H1 (cell line): ENCODE measurements at regions not wholly inside any gene's neighbourhood (a gene's known extent, or its start where the extent isn't known, plus 50 kb on each side); places are given as distances from the start of the nearest gene placed in this dataset.

Experiments
- BRCA1 ChIP-seq: IDR thresholded peaks from 2 replicates; pipeline ENCODE4 v1.6.1; 2012; ENCODE audit warnings: low read depth, low read length, improper control_type of control experiment
- JUN ChIP-seq: IDR thresholded peaks from 2 replicates; pipeline ENCODE4 v1.6.1; 2011; ENCODE audit warnings: low read depth, mild to moderate bottlenecking, improper control_type of control experiment, low read length
- KDM5A ChIP-seq: fragments of 200-600 bp; IDR thresholded peaks from 2 replicates; pipeline ENCODE4 v1.7.1; 2012; ENCODE audit warnings: mild to moderate bottlenecking, low read length, inconsistent platforms, mixed read lengths
- SIN3A ChIP-seq, 2 experiments: IDR thresholded peaks in 1 of 2; conservative IDR thresholded peaks in 1 of 2; 2 replicates each; pipeline ENCODE4 v1.6.1; 2011 to 2012; ENCODE audit warnings: low read length in 2 of 2, improper control_type of control experiment in 1 of 2, low read depth in 1 of 2, mild to moderate bottlenecking in 1 of 2
- TF ChIP-seq, protein P1 (sequence below): fragments of 300-600 bp; sonication (generic); IDR thresholded peaks from 2 replicates; pipeline ENCODE4 v1.7.1; 2012; ENCODE audit warnings: low read length, moderate library complexity, mild to moderate bottlenecking, inconsistent platforms; ENCODE audit not compliant: insufficient replicate concordance

DNA sequence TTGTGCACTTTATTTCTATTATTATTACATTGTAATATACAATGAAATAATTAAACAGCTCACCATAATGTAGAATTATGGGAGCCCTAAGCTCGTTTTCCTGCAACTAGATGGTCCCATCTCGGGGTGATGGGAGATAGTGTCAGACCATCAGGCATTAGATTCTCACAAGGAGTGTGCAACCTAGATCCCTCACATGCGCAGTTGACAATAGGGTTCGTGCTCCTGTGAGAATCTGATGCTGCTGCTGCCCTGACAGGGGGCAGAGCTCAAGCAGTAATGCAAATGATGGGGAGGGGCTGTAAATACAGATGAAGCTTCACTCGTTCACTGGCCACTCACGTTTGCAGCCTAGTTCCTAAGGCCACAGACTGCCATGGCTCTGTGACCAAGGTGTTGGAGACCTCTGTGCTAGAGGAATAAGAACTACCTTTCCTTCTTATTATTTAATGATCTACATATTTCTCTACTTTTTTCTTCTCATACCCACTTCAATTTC, 492.9 kb upstream of the INTU start (continued):
- TF ChIP-seq SIN3A (conservative IDR thresholded peaks at IDR 0.05 in 1 of 2, IDR thresholded peaks at IDR 0.05 in 1 of 2; ENCODE audit: low read depth in 1 of 2, low read length in 2 of 2) (no peak), KDM5A (no peak), BRCA1 (no peak), JUN (no peak)
- TF ChIP-seq, protein P1, sequence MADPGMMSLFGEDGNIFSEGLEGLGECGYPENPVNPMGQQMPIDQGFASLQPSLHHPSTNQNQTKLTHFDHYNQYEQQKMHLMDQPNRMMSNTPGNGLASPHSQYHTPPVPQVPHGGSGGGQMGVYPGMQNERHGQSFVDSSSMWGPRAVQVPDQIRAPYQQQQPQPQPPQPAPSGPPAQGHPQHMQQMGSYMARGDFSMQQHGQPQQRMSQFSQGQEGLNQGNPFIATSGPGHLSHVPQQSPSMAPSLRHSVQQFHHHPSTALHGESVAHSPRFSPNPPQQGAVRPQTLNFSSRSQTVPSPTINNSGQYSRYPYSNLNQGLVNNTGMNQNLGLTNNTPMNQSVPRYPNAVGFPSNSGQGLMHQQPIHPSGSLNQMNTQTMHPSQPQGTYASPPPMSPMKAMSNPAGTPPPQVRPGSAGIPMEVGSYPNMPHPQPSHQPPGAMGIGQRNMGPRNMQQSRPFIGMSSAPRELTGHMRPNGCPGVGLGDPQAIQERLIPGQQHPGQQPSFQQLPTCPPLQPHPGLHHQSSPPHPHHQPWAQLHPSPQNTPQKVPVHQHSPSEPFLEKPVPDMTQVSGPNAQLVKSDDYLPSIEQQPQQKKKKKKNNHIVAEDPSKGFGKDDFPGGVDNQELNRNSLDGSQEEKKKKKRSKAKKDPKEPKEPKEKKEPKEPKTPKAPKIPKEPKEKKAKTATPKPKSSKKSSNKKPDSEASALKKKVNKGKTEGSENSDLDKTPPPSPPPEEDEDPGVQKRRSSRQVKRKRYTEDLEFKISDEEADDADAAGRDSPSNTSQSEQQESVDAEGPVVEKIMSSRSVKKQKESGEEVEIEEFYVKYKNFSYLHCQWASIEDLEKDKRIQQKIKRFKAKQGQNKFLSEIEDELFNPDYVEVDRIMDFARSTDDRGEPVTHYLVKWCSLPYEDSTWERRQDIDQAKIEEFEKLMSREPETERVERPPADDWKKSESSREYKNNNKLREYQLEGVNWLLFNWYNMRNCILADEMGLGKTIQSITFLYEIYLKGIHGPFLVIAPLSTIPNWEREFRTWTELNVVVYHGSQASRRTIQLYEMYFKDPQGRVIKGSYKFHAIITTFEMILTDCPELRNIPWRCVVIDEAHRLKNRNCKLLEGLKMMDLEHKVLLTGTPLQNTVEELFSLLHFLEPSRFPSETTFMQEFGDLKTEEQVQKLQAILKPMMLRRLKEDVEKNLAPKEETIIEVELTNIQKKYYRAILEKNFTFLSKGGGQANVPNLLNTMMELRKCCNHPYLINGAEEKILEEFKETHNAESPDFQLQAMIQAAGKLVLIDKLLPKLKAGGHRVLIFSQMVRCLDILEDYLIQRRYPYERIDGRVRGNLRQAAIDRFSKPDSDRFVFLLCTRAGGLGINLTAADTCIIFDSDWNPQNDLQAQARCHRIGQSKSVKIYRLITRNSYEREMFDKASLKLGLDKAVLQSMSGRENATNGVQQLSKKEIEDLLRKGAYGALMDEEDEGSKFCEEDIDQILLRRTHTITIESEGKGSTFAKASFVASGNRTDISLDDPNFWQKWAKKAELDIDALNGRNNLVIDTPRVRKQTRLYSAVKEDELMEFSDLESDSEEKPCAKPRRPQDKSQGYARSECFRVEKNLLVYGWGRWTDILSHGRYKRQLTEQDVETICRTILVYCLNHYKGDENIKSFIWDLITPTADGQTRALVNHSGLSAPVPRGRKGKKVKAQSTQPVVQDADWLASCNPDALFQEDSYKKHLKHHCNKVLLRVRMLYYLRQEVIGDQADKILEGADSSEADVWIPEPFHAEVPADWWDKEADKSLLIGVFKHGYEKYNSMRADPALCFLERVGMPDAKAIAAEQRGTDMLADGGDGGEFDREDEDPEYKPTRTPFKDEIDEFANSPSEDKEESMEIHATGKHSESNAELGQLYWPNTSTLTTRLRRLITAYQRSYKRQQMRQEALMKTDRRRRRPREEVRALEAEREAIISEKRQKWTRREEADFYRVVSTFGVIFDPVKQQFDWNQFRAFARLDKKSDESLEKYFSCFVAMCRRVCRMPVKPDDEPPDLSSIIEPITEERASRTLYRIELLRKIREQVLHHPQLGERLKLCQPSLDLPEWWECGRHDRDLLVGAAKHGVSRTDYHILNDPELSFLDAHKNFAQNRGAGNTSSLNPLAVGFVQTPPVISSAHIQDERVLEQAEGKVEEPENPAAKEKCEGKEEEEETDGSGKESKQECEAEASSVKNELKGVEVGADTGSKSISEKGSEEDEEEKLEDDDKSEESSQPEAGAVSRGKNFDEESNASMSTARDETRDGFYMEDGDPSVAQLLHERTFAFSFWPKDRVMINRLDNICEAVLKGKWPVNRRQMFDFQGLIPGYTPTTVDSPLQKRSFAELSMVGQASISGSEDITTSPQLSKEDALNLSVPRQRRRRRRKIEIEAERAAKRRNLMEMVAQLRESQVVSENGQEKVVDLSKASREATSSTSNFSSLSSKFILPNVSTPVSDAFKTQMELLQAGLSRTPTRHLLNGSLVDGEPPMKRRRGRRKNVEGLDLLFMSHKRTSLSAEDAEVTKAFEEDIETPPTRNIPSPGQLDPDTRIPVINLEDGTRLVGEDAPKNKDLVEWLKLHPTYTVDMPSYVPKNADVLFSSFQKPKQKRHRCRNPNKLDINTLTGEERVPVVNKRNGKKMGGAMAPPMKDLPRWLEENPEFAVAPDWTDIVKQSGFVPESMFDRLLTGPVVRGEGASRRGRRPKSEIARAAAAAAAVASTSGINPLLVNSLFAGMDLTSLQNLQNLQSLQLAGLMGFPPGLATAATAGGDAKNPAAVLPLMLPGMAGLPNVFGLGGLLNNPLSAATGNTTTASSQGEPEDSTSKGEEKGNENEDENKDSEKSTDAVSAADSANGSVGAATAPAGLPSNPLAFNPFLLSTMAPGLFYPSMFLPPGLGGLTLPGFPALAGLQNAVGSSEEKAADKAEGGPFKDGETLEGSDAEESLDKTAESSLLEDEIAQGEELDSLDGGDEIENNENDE, result no peak
